Germinal center (tissue), 1 donor: ENCODE measurements at regions not wholly inside any gene's neighbourhood (a gene's known extent, or its start where the extent isn't known, plus 50 kb on each side); places are given as distances from the start of the nearest gene placed in this dataset.

Source experiments
- DNase-seq: peaks from one replicate; pipeline ENCODE4 v3.0.0; 2012; ENCODE audit warnings: mixed read lengths, low spot score

DNA sequence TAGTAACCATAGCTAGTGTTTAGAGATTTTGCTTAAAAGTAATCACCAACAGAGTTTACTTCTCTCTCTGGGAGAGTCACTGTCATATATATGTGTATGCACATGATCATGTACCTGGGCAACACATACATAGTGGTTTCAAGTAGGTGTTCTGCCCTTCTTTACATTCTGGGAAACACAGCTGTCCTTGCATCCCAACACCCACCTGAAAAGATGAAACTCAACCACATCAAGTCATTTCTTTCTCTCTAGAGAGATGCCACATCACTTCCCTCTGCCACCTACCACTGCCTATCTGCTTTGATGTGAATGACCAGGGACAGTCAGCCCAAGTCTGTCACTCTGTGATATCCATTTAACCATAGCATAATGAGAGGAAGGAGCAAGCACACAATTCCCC lies 155.8 kb upstream of the GADL1 start:
- DNase-seq: no peak

DNA sequence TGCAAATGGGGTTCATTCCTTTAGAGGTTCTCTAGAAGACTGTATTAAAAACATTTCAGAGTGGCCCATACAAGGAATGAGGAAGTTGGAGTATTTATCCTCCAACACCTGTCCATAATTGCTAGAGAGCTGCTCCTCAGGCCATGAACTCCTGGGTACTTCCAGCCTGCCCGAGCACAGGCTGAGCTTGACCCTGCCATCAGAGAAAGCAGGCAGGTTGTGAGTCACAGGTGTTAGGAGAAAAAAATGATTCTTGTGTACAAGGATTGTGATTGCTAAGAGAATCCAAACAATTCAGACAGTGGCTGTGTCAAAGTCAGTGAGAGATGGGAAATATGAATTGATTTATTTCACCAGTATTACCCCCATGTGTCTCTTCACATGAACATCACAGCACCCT lies 156.8 kb upstream of the GADL1 start:
- DNase-seq: no peak

DNA sequence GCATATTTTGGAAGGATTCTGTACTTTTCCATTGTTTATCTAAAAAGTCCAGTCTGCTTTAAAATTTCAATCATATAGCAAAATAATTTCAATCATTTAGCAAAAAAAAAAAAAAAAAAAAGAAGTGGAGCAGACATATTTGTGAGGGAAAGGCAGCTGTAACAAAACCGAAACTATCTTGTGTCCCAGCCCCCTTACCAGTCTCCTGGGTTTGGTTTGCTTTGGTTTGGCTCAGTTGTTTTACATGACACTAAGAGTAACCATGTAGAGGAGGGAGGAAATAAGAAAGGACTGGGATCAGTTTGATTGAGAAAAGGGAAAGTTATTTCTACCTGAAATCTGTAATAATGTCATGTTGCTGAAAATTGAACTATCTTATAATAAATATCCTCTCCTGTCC lies 158.8 kb upstream of the GADL1 start:
- no peak for DNase-seq

DNA sequence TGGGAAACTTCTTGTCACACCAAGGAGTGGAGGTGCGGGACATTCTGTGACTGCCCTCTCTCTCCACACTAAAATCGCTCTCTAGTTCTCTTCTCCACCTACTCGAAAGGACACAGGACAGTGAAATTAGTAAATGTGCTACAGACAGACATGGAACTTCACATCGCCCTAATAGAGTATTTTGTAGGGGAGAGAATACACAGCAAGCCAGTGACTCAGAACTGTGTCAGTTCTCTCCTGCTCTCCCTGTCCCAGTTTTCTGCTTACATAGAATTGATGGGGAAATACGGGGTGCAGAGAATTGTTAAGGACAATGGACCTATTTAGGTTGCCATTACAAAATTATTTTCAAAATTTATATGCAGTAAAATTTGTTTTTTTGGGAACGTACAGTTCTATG lies 159.6 kb upstream of the GADL1 start:
- DNase-seq: no peak

DNA sequence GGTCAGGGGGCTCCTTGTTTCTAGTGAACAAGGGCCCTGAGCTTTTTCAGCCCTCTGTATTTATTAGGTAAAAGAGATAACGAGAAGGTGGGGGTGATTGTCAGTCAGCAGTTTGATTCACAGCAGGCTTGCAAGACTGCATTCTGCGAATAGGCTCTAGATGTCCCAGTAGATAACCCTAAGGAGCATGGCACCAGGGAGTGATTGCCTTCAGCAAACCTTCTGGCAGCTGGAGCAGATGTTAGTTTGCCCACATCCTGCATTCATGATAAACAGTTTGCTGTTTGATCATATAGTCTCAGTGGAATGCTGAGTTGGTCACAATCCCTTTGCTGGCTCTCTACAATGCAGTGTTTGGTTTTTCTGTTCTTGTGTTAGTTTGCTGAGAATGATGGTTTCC lies 161.3 kb upstream of the GADL1 start:
- DNase-seq: no peak

DNA sequence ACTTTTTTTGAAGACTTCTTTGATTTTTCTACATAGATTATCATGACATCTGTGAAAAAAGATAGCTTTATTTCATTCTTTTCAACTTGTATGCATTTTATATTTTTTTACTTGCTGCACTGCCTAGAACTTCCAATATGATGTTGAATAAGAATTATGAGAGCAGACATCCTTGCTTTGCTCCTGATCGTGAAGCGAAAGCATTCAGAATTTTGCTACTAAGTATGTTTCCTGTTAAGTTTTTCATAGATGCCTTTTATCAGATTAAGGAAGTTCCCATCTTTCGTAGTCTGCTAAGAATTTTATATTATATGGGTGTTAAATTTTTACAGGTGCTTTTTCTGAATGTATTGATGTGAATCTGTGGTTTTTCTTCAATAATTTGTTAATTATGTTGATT lies 163.4 kb upstream of the GADL1 start:
- no peak for DNase-seq

DNA sequence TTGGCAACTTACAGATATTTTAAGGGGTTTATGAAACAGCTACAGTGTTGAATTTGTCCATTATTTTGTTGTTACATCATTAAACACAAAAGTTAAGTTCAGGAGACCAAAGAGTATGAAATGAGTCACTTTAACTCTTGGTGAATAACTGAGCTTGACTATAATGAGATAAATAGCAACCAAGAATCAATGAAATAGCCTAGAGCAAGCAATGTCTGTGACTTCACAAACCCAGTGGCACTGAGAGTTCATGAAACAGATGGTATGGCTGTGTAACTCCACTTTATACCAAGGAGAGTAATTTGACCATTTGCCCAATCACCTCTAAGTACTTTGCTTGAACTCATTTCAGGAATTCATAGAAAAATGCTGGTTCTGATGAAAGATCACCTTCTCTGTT lies 169.6 kb upstream of the GADL1 start:
- no peak for DNase-seq

DNA sequence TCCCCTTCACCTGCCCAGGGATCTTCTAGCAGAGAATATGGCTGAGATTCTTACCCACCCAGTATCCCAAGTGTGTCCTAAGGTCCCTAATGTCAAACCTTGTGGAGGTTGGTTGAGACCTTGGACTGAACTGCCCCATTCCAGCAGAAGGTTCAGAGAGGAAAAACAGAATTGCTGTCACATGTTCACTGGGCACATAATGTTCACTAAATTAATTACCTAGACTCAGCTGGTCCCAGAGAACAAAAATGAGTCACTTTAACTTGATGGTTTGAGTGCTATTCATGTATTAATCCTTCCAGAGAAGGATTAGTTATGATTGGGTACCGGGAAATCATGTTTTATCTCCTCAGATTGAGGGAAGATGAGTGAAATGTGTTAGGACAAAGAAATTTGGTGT lies 171.3 kb upstream of the GADL1 start:
- no peak for DNase-seq

DNA sequence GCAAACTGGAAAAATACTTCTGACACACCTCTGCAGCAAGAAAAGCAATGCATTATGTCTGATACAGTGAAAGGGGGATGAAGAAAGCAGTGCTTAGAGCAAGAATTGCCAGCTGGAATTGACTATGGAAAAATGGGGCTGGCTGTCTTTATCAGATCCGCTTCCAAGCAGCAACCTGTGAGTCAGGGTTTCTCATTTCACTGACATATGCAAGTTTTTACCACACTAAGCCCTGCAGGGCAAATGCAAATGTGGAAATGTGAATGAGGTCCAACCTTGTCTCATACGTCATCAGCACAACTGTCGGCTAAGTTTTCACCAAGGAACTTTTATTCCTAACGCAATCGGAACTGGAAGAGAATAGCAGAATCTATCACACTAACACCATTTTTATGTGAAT lies 172.5 kb upstream of the GADL1 start:
- DNase-seq: no peak

DNA sequence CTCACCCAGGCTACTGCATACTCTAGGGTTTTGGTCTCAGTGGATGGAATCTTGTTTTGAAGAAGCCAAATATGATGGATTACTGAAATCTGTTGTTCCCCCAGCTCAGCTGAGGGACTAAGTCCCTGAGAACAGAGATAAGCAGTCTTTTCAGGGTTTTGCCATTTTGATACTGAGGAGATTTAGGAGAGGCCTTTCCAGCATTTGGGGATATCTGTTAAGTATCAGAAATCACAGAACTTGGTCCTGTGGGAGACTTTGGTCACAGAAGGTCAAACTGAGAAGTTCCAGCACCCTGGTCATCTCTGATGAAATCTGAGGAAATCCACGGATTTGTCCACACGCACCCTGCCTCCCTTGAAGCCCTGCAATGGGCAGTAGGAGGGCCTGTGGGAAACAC lies 181.0 kb upstream of the GADL1 start:
- no peak for DNase-seq

DNA sequence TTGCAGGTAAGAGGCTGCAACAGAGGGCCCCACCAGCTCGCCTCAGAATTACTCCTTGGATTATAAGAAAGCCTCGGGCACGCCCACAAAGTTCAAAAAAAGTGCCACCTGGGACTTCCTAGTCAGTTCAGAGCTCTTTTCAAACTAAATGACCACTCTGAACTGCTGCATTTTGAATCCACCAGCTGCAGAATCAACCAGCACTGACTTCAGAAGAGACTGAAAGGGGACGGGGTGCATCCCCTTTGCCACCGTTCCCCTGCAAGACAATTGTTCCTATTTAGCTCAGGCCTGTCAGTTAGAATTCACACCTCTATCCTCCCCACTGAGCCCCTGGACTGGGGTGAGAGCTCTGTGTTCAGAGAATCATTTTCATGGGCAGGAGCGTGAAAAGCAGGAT lies 181.4 kb upstream of the GADL1 start:
- DNase-seq: no peak

DNA sequence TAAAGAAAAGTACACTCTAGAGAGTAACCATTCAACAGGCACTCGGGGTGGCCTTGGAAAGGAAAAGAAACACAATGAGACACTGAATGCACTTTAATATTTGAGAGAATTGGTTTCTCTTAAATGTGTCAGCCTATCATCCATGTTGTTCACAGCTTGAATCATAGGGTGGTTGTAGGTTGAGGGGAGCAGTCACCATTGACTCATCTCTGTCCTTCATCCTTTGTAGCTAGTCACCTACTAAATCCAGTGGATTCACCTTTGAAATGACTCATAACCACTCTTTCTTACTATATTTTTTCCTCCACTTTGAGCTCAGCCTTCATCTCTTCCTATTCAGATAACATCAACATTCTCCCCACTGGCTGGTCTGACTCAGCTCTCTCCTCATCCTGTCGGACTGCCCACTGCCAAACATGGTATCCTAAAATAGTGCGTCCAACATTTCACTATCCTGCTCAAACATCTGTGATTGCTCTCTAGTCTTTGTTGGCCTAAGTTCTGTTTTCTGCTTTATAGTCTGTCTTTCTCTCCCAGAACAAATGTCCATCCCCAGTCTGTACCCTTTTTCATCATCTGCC lies 182.7 kb upstream of the GADL1 start:
- no peak for DNase-seq

DNA sequence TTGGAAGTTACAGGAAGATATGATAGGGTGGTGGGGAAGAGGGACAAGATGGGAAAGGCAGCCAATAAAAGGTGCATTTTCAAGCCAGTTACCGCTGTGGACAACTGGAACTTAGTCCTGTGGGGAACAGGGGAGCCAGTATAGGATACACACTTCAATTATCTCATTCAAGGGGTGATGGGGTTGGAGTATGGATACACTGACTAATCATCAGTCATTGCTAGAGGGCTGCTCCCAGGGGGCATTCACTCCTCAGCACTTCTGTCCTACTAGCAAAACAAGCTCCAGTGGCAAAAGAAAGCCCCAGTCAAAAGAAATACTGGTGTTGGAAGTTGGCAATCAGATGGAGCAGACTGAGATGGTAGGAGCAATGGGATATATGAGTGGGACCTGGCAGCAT lies 183.4 kb upstream of the GADL1 start:
- DNase-seq: no peak

DNA sequence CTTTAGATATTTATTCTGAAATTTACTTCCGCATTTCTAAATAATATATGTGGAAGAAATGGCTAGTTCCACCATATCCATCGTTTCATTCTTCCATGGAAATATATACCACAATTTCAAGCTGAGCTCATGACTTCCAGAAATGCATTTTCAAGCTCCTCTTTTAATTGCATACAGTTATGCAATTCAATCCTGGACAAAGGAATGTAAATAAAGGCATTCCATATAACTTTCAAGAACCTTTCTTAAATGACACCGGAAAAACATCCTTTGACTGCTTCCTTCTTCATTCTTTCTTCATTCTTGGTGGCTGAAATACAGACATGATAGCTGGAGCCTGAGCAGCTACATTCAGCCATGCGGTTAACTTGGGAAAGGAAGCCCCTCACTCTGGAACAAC lies 185.2 kb upstream of the GADL1 start:
- DNase-seq: no peak

DNA sequence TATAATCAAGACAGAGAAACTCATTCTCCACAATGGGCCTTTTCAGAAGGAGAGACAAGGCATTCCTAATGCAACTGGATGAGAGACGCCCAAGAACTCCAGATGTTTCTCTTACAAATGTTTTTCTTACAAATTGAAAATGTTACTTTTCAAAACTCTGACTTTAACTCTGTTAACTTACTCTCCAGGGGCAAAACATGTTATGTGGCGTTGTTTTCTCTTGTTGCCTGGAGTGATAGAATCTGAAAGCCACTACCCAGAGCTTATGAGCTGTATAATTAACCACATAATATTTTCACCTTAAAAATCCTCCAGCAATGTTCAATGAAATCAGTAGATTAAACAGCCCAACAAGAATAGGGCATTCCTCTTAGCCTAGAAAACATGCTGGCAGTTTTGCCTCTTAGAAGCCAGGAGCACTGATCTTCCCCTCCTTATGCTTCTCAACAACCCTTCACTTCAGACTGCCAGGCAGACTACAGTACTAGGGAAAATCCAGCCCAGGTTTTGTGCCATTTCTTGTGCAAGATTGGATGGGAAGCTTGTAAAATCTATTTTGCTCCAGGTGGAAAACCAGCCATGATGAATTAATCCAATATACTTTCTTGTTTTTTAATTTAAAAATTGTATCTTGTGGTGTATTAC lies 186.7 kb upstream of the GADL1 start:
- no peak for DNase-seq

DNA sequence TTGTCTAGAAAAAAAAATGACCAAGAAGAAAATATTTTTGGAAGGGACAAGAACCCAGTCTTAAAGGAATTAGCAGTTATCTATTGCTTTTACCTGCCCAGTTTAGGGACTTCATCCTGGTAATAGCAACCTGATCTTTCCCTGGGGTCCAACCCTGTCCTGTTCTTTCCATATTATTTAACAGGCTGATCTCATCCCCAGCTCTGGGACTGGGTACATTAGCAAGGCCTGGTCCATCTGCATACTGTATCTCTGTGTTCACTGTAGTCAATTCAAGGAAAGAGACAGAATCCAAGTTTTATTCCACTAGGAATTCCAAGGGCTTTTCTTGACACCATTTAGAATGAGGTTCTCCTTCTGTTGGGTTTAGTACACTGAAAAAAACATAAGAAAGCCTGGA lies 191.7 kb upstream of the GADL1 start:
- DNase-seq: no peak

DNA sequence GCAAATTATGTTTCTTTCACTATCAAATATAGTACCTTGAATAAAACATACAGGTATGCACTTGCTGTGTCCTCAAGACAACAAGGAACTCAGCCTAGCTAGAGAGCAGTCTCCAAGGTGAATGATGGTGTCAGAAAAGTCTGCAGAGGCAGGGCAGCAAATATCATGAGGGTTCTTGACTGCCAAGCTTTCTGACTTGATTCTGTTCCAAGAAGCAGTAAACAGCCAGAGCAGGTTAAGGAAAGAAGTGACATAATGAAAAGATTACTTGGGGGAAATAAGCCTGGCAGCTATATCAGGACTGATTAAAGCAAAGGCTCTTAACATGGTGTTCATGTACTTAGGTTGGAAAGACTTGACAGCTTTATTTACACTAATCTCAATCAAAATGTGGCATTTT lies 192.2 kb upstream of the GADL1 start:
- no peak for DNase-seq

DNA sequence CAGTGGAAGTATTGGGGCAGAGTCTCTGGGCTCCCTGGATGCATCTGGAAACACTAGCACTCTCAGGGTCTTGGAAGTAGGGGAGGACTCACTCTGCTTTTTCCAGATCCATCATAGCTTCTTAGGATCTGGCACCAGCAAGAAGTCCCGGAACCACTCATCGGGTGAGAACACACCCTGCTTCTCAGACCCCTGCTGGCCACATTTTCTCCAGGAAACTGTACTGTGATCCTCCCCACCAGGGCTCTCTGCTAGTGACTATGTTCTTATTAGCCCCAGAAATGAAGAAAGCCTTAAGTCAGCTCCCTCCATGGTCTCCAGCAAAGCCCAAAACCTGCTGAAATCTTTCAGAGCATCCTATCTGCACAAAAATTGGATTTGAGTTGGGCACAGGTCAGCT lies 197.3 kb upstream of the GADL1 start:
- DNase-seq: no peak

DNA sequence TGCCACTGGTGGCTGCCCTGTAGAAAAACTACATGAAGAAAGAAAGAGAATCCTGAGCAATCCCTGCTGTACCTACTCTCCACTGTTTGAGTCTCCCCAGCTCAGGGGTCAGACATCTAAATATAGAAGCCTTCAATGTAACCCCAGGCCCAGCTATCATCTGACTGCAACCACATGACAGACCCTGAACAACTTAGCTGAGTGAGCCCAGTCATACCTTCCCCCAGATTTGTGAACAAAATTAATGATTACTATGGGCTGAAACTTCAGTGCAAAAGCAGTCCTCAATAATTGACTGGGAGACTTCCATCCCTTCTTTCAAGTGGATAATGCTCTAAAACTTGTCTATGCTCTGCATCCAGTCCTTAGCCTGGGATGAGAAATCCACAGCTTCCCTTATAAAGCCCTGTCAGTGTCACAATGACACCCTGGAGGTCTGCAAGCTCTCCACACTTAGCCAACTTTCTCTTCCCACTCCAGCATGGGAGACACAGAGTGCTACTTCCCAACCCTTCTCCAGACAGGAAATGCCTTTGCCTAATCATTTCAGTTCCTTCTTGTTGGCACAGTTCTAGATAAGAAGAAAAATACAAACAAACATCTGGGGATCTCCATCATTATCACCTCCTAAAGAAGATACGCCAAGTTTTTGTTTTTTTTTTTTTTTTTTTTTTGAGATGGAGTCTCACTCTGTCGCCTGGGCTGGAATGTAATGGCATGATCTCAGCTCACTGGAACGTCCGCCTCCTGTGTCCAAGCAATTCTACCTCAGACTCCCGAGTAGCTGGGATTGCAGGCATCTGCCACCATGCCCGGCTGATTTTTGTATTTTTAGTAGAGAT lies 198.5 kb upstream of the GADL1 start:
- no peak for DNase-seq

DNA sequence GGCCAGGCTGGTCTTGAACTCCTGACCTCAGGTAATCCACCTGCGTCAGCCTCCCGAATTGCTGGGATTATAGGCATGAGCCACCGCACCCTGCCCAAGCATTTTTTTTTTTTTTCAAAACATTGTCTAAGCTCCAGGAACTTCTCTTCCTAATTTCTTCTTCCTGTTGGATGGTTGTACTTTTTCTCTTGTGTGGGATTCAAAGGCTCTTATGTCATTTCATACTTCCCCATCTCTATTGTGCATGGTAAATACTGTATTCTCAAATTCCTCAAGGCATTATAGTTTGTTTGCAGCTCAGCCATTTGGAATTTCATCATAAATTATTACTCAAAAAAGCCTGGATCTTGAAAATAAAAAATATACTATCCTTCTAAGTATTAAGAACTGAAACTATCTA lies 199.1 kb upstream of the GADL1 start:
- DNase-seq: no peak

DNA sequence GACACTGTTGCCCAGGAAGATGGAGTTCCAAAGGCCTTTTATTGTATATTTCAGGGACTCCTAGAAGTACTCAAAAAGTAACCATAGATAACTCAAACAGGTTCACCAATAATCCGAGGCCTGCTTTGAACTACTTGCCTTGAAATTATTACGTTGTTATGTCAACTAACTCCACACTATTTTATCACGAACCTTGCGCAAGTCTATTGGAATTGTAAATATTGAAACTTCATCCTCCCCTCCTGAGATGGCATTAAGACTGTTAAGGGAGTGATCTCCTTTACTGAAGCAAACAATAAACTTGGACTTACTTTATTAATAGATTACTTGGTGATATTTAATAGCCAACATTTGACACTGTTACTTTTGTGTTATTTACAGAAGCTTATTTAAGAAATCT lies 199.6 kb upstream of the GADL1 start:
- DNase-seq: no peak

DNA sequence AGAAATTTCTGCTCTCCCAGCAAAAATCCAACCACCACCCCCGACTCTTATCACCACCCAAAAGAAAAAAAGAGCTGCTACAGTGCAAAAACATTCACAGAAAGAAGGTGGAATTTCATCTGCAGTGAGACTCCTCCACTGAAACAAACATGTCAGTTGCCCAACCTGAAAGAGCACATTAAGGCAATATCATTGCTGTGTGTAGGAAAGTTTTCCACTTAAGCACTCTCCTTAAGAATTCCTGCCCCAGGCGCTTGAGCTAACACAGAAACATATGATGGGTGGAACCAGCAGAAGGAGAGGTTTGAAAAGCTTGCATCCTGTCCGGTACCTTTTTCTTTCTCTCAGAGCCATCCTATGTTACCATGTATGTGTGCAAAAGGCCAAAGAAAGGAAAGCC lies 200.8 kb upstream of the GADL1 start:
- no peak for DNase-seq

DNA sequence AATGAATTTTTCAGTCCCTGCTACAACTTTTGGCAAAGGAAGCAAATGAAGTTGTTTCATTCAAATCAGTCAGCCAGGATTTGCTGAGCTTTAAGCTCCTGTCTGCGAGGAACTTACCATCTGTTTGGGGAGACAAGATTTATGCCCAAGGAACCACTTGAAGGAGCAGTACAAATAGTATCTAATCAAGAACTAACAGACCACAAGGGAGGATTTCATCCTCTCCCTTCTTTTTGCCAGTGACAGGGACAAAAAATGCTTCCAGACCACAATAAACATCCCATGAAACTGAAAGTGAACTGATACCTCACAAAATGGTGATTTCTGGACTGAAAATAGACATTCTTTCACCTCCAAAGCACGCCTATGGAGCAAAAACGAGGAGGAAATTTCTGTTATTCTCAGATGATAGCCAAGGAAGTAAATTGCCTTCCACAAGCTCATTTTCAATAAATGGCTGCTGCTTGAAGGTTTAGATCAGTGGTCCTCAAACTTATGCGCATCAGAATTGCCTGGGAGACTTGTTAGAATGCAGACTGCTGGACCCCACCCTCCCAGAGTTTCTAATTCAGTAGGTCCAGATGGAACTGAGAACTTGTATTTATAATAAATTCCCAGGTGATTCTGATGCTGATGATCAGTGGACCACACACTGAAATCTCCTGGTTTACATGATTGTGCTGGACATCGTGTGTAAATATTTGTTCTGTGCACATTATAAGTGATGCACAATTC lies 202.4 kb upstream of the GADL1 start:
- no peak for DNase-seq
